PC-9 (cell line): ENCODE measurements at regions not wholly inside any gene's neighbourhood (a gene's known extent, or its start where the extent isn't known, plus 50 kb on each side); places are given as distances from the start of the nearest gene placed in this dataset.

Source experiments
- BruUV-seq: library from RNA; stranded (reverse); fragments of 400-500 nt; replicated peaks from 2 replicates; lab custom pipeline; 2021; lab: Mats Ljungman, UMichigan
- CTCF ChIA-PET: fragments of 300-600 bp; sonication (Branson Sonifier 250); formaldehyde crosslinking; loops from one replicate; lab custom pipeline; 2022; ENCODE audit warnings: antibody characterized with exemption; lab: Charles Lee
- POLR2A ChIA-PET: fragments of 300-600 bp; sonication (Branson Sonifier 250); formaldehyde crosslinking; loops from one replicate; lab custom pipeline; 2022; ENCODE audit warnings: antibody characterized with exemption; ENCODE audit not compliant: unreplicated experiment; lab: Charles Lee
- DNase-seq, 2 experiments: peaks; one replicate each; pipeline versions ENCODE4 v3.0.0 to v3.0.0-alpha.2; 2015 to 2022; ENCODE audit warnings: mixed read lengths in 1 of 2
- H2AFZ ChIP-seq: fragments of 200-600 bp; sonication (generic); 2 replicates; pipeline ENCODE4 v1.8.1; 2017; ENCODE audit warnings: antibody characterized with exemption
- H3F3A ChIP-seq: fragments of 200-600 bp; sonication (generic); 2 replicates; pipeline ENCODE4 v1.8.1; 2017; ENCODE audit warnings: antibody characterized with exemption, mild to moderate bottlenecking, low read depth; ENCODE audit not compliant: insufficient read depth
- H3K27ac ChIP-seq: fragments of 200-600 bp; sonication (generic); 2 replicates; pipeline ENCODE4 v1.6.1; 2016; ENCODE audit warnings: mixed run types
- H3K27me3 ChIP-seq: fragments of 200-600 bp; sonication (generic); 2 replicates; pipeline ENCODE4 v1.6.1; 2016; ENCODE audit warnings: low read depth, mixed run types; ENCODE audit not compliant: insufficient read depth
- H3K36me3 ChIP-seq: fragments of 200-600 bp; sonication (generic); 2 replicates; pipeline ENCODE4 v1.6.1; 2016; ENCODE audit warnings: low read depth, mixed run types
- H3K4me1 ChIP-seq: fragments of 200-600 bp; sonication (generic); replicated peaks from 2 replicates; pipeline ENCODE4 v1.6.1; 2016; ENCODE audit warnings: mixed run types; ENCODE audit not compliant: insufficient read depth
- H3K4me2 ChIP-seq: fragments of 200-600 bp; sonication (generic); 2 replicates; pipeline ENCODE4 v1.6.1; 2017; ENCODE audit warnings: mixed run types
- H3K4me3 ChIP-seq: fragments of 200-600 bp; sonication (generic); 2 replicates; pipeline ENCODE4 v1.6.1; 2016; ENCODE audit warnings: mixed run types
- H3K79me2 ChIP-seq: fragments of 200-600 bp; sonication (generic); 2 replicates; pipeline ENCODE4 v1.6.1; 2017; ENCODE audit warnings: low read depth, mixed run types
- H3K9me2 ChIP-seq: fragments of 200-600 bp; sonication (generic); 2 replicates; pipeline ENCODE4 v1.8.1; 2017; ENCODE audit warnings: mild to moderate bottlenecking; ENCODE audit not compliant: insufficient read depth
- H3K9me3 ChIP-seq: fragments of 200-600 bp; sonication (generic); 2 replicates; pipeline ENCODE4 v1.8.1; 2016; ENCODE audit warnings: low read depth; ENCODE audit not compliant: insufficient read depth
- H4K20me1 ChIP-seq: fragments of 200-600 bp; sonication (generic); 2 replicates; pipeline ENCODE4 v1.8.1; 2017; ENCODE audit not compliant: insufficient read depth
- EZH2 ChIP-seq: fragments of 200-600 bp; sonication (generic); IDR thresholded peaks from 2 replicates; pipeline ENCODE4 v1.8.0; 2017; ENCODE audit warnings: antibody characterized with exemption, low read depth
- intact Hi-C: fragments of 100-400 bp; cut with micrococcal nuclease; formaldehyde crosslinking; loops from one replicate; pipeline ENCODE4 v1.10.0; 2022; ENCODE audit not compliant: unreplicated experiment
- TF ChIP-seq, protein P1 (sequence below): fragments of 200-600 bp; sonication (generic); conservative IDR thresholded peaks from 2 replicates; pipeline ENCODE4 v1.6.1; 2017; ENCODE audit warnings: mixed run types, antibody characterized with exemption, mild to moderate bottlenecking, moderate library complexity

DNA sequence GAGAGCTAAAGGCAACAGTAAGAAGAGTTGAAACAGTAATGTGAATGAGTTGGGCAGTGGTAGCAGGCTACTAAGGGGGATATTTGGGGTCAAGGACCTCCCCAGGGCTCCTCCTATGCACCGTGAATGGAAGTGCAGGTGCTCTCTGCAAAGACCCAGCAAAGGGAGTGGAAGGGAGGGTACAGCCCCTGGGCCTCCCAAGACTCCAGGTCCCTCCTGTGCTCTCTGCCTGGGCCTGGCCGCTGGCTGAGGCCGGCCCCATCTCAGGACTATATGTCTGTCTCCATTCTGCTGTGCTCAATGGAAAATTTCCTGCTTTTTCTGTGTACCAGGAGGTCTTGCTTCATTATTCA lies 372.1 kb upstream of the MKI67 start:
- Histone ChIP-seq H3K4me1 (no peaks in the 10 kb centered on the region), H3K27ac (no peak overlapping the region), H2AFZ (no peak overlapping the region), H3K4me3 (no peak overlapping the region), H3K79me2 (no peaks in the 10 kb centered on the region), H3K9me2 (no peaks in the 10 kb centered on the region), H3F3A (no peaks in the 10 kb centered on the region), H3K36me3 (no peaks in the 10 kb centered on the region), H3K27me3 (peaks cover 39% of the 10 kb centered on the region), H4K20me1 (no peaks in the 10 kb centered on the region), H3K9me3 (no peaks in the 10 kb centered on the region), H3K4me2 (no peak overlapping the region)
- ChIA-PET CTCF (no interaction called here), POLR2A (no interaction called here)
- intact Hi-C loops, result no loop called here
- TF ChIP-seq EZH2, result no peak
- TF ChIP-seq, protein P1, sequence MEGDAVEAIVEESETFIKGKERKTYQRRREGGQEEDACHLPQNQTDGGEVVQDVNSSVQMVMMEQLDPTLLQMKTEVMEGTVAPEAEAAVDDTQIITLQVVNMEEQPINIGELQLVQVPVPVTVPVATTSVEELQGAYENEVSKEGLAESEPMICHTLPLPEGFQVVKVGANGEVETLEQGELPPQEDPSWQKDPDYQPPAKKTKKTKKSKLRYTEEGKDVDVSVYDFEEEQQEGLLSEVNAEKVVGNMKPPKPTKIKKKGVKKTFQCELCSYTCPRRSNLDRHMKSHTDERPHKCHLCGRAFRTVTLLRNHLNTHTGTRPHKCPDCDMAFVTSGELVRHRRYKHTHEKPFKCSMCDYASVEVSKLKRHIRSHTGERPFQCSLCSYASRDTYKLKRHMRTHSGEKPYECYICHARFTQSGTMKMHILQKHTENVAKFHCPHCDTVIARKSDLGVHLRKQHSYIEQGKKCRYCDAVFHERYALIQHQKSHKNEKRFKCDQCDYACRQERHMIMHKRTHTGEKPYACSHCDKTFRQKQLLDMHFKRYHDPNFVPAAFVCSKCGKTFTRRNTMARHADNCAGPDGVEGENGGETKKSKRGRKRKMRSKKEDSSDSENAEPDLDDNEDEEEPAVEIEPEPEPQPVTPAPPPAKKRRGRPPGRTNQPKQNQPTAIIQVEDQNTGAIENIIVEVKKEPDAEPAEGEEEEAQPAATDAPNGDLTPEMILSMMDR, result no peak
- no TSS peak for BruUV-seq
- DNase-seq, result no peak

DNA sequence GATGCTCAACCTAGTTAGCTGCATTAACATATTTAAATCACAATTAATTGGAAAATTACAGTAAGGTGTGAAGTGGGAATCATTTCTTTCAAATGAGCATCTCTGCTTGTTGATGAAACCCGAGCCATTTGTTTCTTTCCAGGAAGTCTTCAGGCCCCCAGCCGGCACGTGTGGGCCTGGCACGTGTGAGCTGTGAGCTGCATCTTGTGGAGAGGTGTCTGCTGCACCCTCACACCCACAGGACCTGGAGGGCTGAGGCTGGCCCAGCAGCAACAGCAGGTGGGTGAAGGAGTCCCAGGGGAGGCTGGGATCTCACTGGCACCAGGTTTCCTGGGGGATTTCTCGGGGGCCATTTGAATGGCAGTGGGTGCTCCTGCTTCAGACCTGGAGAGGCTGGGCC lies 372.5 kb upstream of the MKI67 start:
- Histone ChIP-seq H3K36me3 (no peaks in the 10 kb centered on the region), H3K27ac (no peak overlapping the region), H3K79me2 (no peaks in the 10 kb centered on the region), H3K9me3 (no peaks in the 10 kb centered on the region), H3F3A (no peaks in the 10 kb centered on the region), H3K4me1 (no peaks in the 10 kb centered on the region), H2AFZ (no peak overlapping the region), H3K4me3 (no peak overlapping the region), H4K20me1 (no peaks in the 10 kb centered on the region), H3K9me2 (no peaks in the 10 kb centered on the region), H3K27me3 (peaks cover 39% of the 10 kb centered on the region), H3K4me2 (no peak overlapping the region)
- DNase-seq, result no peak
- ChIA-PET POLR2A (no interaction called here), CTCF (no interaction called here)
- intact Hi-C loops, result no loop called here
- TF ChIP-seq, protein P1, result no peak
- no peak for TF ChIP-seq EZH2
- BruUV-seq, result no TSS peak

DNA sequence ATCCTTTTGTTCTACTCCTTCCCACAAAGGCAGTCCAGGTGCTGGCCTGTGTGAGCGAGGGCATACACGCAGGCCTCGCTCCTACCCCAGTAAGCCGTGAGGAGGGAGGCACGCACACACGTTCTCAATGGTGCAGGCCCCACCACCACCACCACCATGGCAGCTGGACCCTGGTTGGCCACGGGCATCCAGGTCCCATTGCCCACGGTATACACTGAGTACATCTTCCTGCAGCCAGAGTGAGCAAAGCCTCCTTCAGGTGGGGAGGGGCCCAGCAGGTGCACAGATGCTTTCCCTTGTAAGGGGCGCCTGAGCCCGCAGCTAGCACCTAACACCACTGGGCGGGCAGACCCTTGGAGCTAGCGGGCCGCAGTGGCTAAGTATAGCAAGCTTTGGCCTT lies 373.3 kb upstream of the MKI67 start:
- DNase-seq, result no peak
- Histone ChIP-seq H3K27me3 (peaks cover 39% of the 10 kb centered on the region), H3K9me2 (no peaks in the 10 kb centered on the region), H3K4me1 (no peaks in the 10 kb centered on the region), H3K9me3 (no peaks in the 10 kb centered on the region), H3K4me2 (no peak overlapping the region), H3K4me3 (no peak overlapping the region), H3K36me3 (no peaks in the 10 kb centered on the region), H3F3A (no peaks in the 10 kb centered on the region), H2AFZ (no peak overlapping the region), H4K20me1 (no peaks in the 10 kb centered on the region), H3K79me2 (no peaks in the 10 kb centered on the region), H3K27ac (no peak overlapping the region)
- intact Hi-C loops, result no loop called here
- CTCF ChIA-PET, result no interaction called here
- POLR2A ChIA-PET, result no interaction called here
- no peak for TF ChIP-seq EZH2
- TF ChIP-seq, protein P1, result no peak
- BruUV-seq, result no TSS peak
